Activated T-helper 2 cell treated with anti-CD3 and anti-CD28 coated beads, Interferon-gamma antibody, Interleukin-2, Interleukin-4, amounts not matched to agents 10 μg/mL and 5 μg/mL and 100 μg/mL, durations not matched to agents 14 hours and 24 hours and 36 hours (primary cell): ENCODE measurements at regions not wholly inside any gene's neighbourhood (a gene's known extent, or its start where the extent isn't known, plus 50 kb on each side); places are given as distances from the start of the nearest gene placed in this dataset.

Source experiments
- DNase-seq: peaks from one replicate; pipeline ENCODE4 v3.0.0; 2021; ENCODE audit warnings: low spot score
- H3K27ac Mint-ChIP-seq: one replicate; pipeline ENCODE4 v1.8.0; 2021; ENCODE audit warnings: mixed read lengths
- H3K27me3 Mint-ChIP-seq: one replicate; pipeline ENCODE4 v1.8.0; 2021; ENCODE audit warnings: low read depth, mixed read lengths
- H3K36me3 Mint-ChIP-seq: one replicate; pipeline ENCODE4 v1.8.0; 2021; ENCODE audit warnings: low read depth, mixed read lengths
- H3K4me1 Mint-ChIP-seq: one replicate; pipeline ENCODE4 v1.8.0; 2021; ENCODE audit warnings: low read depth, mixed read lengths
- H3K4me3 Mint-ChIP-seq: one replicate; pipeline ENCODE4 v1.8.0; 2021; ENCODE audit warnings: low read depth, mild to moderate bottlenecking, moderate library complexity, mixed read lengths
- H3K9me3 Mint-ChIP-seq: one replicate; pipeline ENCODE4 v1.8.0; 2021; ENCODE audit warnings: mixed read lengths
- intact Hi-C: fragments of 100-400 bp; cut with micrococcal nuclease; formaldehyde crosslinking; loops from one replicate; pipeline ENCODE4 v1.15.1; 2023

GRCh38 chr1:38446936-38447335, 400.3 kb upstream of the POU3F1 start:
- no peak overlapping the region for H3K4me3 Mint-ChIP-seq
- no peaks in the 10 kb centered on the region for H3K36me3 Mint-ChIP-seq
- H3K27ac Mint-ChIP-seq = no peak overlapping the region

GRCh38 chr1:38444770-38445442, 398.3 kb upstream of the POU3F1 start:
- no peak overlapping the region for H3K4me3 Mint-ChIP-seq
- DNase-seq = no peak
- no peaks in the 10 kb centered on the region for H3K9me3 Mint-ChIP-seq
- H3K4me1 Mint-ChIP-seq = no peaks in the 10 kb centered on the region
- intact Hi-C loops = no loop called here
- H3K36me3 Mint-ChIP-seq = no peaks in the 10 kb centered on the region
- H3K27me3 Mint-ChIP-seq = peaks cover 18% of the 10 kb centered on the region
- no peak overlapping the region for H3K27ac Mint-ChIP-seq

More at GRCh38 chr1:38446936-38447335, 400.3 kb upstream of the POU3F1 start:
- intact Hi-C loops = no loop called here
- DNase-seq = no peak
- H3K27me3 Mint-ChIP-seq = peaks cover 9% of the 10 kb centered on the region
- H3K9me3 Mint-ChIP-seq = no peaks in the 10 kb centered on the region
- H3K4me1 Mint-ChIP-seq = no peaks in the 10 kb centered on the region

GRCh38 chr1:38444311-38444710, 397.7 kb upstream of the POU3F1 start:
- Mint-ChIP-seq H3K4me3 (no peak overlapping the region), H3K36me3 (no peaks in the 10 kb centered on the region), H3K4me1 (no peaks in the 10 kb centered on the region), H3K9me3 (no peaks in the 10 kb centered on the region), H3K27me3 (peaks cover 18% of the 10 kb centered on the region), H3K27ac (no peak overlapping the region)
- no peak for DNase-seq
- intact Hi-C loops = no loop called here

GRCh38 chr1:38440402-38440801, 393.8 kb upstream of the POU3F1 start:
- H3K4me1 Mint-ChIP-seq = no peaks in the 10 kb centered on the region
- DNase-seq = no peak
- no peak overlapping the region for H3K4me3 Mint-ChIP-seq
- no peaks in the 10 kb centered on the region for H3K9me3 Mint-ChIP-seq
- intact Hi-C loops = no loop called here
- H3K36me3 Mint-ChIP-seq = no peaks in the 10 kb centered on the region
- H3K27ac Mint-ChIP-seq = no peak overlapping the region
- H3K27me3 Mint-ChIP-seq = peaks cover 31% of the 10 kb centered on the region

GRCh38 chr1:38436749-38437148, 390.2 kb upstream of the POU3F1 start:
- Mint-ChIP-seq H3K9me3 (no peaks in the 10 kb centered on the region), H3K27ac (no peak overlapping the region), H3K4me3 (no peak overlapping the region), H3K36me3 (no peaks in the 10 kb centered on the region), H3K27me3 (peaks cover 33% of the 10 kb centered on the region), H3K4me1 (no peaks in the 10 kb centered on the region)
- intact Hi-C loops = no loop called here
- no peak for DNase-seq

- no peak overlapping the region for H3K27ac Mint-ChIP-seq
- no peak overlapping the region for H3K4me3 Mint-ChIP-seq
- H3K27me3 Mint-ChIP-seq = peaks cover 35% of the 10 kb centered on the region
- no peaks in the 10 kb centered on the region for H3K9me3 Mint-ChIP-seq
- H3K36me3 Mint-ChIP-seq = no peaks in the 10 kb centered on the region
- no peaks in the 10 kb centered on the region for H3K4me1 Mint-ChIP-seq
- DNase-seq = no peak
- intact Hi-C loops = no loop called here
These were observed 389.4 kb upstream of the POU3F1 start for GRCh38 chr1:38436006-38436405.

- no peak overlapping the region for H3K4me3 Mint-ChIP-seq
- H3K36me3 Mint-ChIP-seq = no peaks in the 10 kb centered on the region
- no peak overlapping the region for H3K27ac Mint-ChIP-seq
- H3K9me3 Mint-ChIP-seq = no peaks in the 10 kb centered on the region
- H3K27me3 Mint-ChIP-seq = peaks cover 24% of the 10 kb centered on the region
- intact Hi-C loops = no loop called here
- no peaks in the 10 kb centered on the region for H3K4me1 Mint-ChIP-seq
- DNase-seq = no peak
These were observed 386.6 kb upstream of the POU3F1 start for GRCh38 chr1:38433084-38433722.

- Mint-ChIP-seq H3K9me3 (no peaks in the 10 kb centered on the region), H3K4me3 (no peak overlapping the region), H3K27ac (no peak overlapping the region), H3K27me3 (peaks cover 15% of the 10 kb centered on the region), H3K36me3 (no peaks in the 10 kb centered on the region), H3K4me1 (no peaks in the 10 kb centered on the region)
- intact Hi-C loops = no loop called here
- DNase-seq = no peak
These were observed 385.2 kb upstream of the POU3F1 start for GRCh38 chr1:38431535-38432376.

GRCh38 chr1:38430949-38431348, 384.4 kb upstream of the POU3F1 start:
- no peak overlapping the region for H3K27ac Mint-ChIP-seq
- no peaks in the 10 kb centered on the region for H3K36me3 Mint-ChIP-seq
- H3K27me3 Mint-ChIP-seq = peaks cover 22% of the 10 kb centered on the region
- DNase-seq = no peak
- no peaks in the 10 kb centered on the region for H3K4me1 Mint-ChIP-seq
- no peak overlapping the region for H3K4me3 Mint-ChIP-seq
- intact Hi-C loops = no loop called here
- H3K9me3 Mint-ChIP-seq = no peaks in the 10 kb centered on the region

- H3K9me3 Mint-ChIP-seq = no peaks in the 10 kb centered on the region
- no peak overlapping the region for H3K27ac Mint-ChIP-seq
- intact Hi-C loops = no loop called here
- no peak for DNase-seq
- H3K4me3 Mint-ChIP-seq = no peak overlapping the region
- H3K4me1 Mint-ChIP-seq = no peaks in the 10 kb centered on the region
- no peaks in the 10 kb centered on the region for H3K36me3 Mint-ChIP-seq
- peaks cover 19% of the 10 kb centered on the region for H3K27me3 Mint-ChIP-seq
These were observed 378.1 kb upstream of the POU3F1 start for GRCh38 chr1:38424677-38425076.

GRCh38 chr1:38420666-38421065, 374.1 kb upstream of the POU3F1 start:
- intact Hi-C loops = no loop called here
- Mint-ChIP-seq H3K27ac (no peak overlapping the region), H3K4me3 (no peak overlapping the region), H3K27me3 (peaks cover 10% of the 10 kb centered on the region), H3K36me3 (no peaks in the 10 kb centered on the region), H3K4me1 (no peaks in the 10 kb centered on the region), H3K9me3 (no peaks in the 10 kb centered on the region)
- no peak for DNase-seq

GRCh38 chr1:38418195-38419030, 371.8 kb upstream of the POU3F1 start:
- peaks cover 3% of the 10 kb centered on the region for H3K27me3 Mint-ChIP-seq
- no peak overlapping the region for H3K4me3 Mint-ChIP-seq
- H3K36me3 Mint-ChIP-seq = no peaks in the 10 kb centered on the region
- intact Hi-C loops = no loop called here
- no peaks in the 10 kb centered on the region for H3K4me1 Mint-ChIP-seq
- DNase-seq = no peak
- H3K27ac Mint-ChIP-seq = no peak overlapping the region
- H3K9me3 Mint-ChIP-seq = no peaks in the 10 kb centered on the region
